A673 (cell line): ENCODE measurements at regions not wholly inside any gene's neighbourhood (a gene's known extent, or its start where the extent isn't known, plus 50 kb on each side); places are given as distances from the start of the nearest gene placed in this dataset.
A peak's percentile ranks its signal among the peaks of the same experiment; 100 is the strongest.

Source experiments
- BruUV-seq: library from RNA; stranded (reverse); fragments of 400-500 nt; replicated peaks from 2 replicates; lab custom pipeline; 2021; lab: Mats Ljungman, UMichigan
- CTCF ChIA-PET: fragments of 300-600 bp; sonication (Branson Sonifier 250); formaldehyde crosslinking; loops from one replicate; lab custom pipeline; 2022; ENCODE audit warnings: antibody characterized with exemption; lab: Charles Lee
- POLR2A ChIA-PET: fragments of 300-600 bp; sonication (Branson Sonifier 250); formaldehyde crosslinking; loops from one replicate; lab custom pipeline; 2022; ENCODE audit warnings: antibody characterized with exemption; ENCODE audit not compliant: low non-redundant PET; lab: Charles Lee
- DNase-seq: peaks from one replicate; pipeline ENCODE4 v3.0.0-alpha.2; 2015; ENCODE audit warnings: low spot score
- H3K27ac ChIP-seq: fragments of 200-600 bp; sonication (generic); 2 replicates; pipeline ENCODE4 v1.5.1; 2016; ENCODE audit warnings: mixed run types, low read depth, mild to moderate bottlenecking, mixed read lengths, antibody characterized with exemption, low read length; ENCODE audit not compliant: poor library complexity, severe bottlenecking
- H3K27me3 ChIP-seq: fragments of 200-600 bp; sonication (generic); replicated peaks from 2 replicates; pipeline ENCODE4 v1.6.1; 2017; ENCODE audit warnings: mixed run types, low read depth, mild to moderate bottlenecking, mixed read lengths, antibody characterized with exemption, low read length; ENCODE audit not compliant: insufficient read depth, poor library complexity
- H3K36me3 ChIP-seq: fragments of 200-600 bp; sonication (generic); 2 replicates; pipeline ENCODE4 v1.6.1; 2016; ENCODE audit warnings: mixed run types, mild to moderate bottlenecking, mixed read lengths, antibody characterized with exemption, low read length; ENCODE audit not compliant: insufficient read depth, poor library complexity, severe bottlenecking
- H3K4me1 ChIP-seq: fragments of 200-600 bp; sonication (generic); 2 replicates; pipeline ENCODE4 v1.6.1; 2017; ENCODE audit warnings: mixed run types, mild to moderate bottlenecking, mixed read lengths, antibody characterized with exemption, low read length; ENCODE audit not compliant: insufficient read depth, poor library complexity, severe bottlenecking
- H3K4me3 ChIP-seq: fragments of 200-600 bp; sonication (generic); 2 replicates; pipeline ENCODE4 v1.5.1; 2016; ENCODE audit warnings: low read depth, mixed run types, mild to moderate bottlenecking, mixed read lengths, low read length; ENCODE audit not compliant: poor library complexity, severe bottlenecking
- H3K9me3 ChIP-seq: fragments of 200-600 bp; sonication (generic); 2 replicates; pipeline ENCODE4 v1.6.1; 2016; ENCODE audit warnings: mixed run types, low read depth, mild to moderate bottlenecking, mixed read lengths, antibody characterized with exemption, low read length; ENCODE audit not compliant: poor library complexity, severe bottlenecking
- CTCF ChIP-seq: fragments of 300-800, 200-600 bp; sonication (generic); conservative IDR thresholded peaks from 2 replicates; pipeline ENCODE4 v1.5.1; 2017; ENCODE audit warnings: low read depth, mild to moderate bottlenecking, antibody characterized with exemption, low read length, moderate library complexity, mixed read lengths
- EZH2 ChIP-seq: fragments of 200-600 bp; sonication (generic); IDR thresholded peaks from 2 replicates; pipeline ENCODE4 v1.6.1; 2017; ENCODE audit warnings: borderline replicate concordance, low read depth, mild to moderate bottlenecking, mixed read lengths, antibody characterized with exemption, low read length; ENCODE audit not compliant: poor library complexity, severe bottlenecking
- intact Hi-C: fragments of 100-400 bp; cut with micrococcal nuclease; formaldehyde crosslinking; loops from one replicate; pipeline ENCODE4 v1.10.0; 2022; ENCODE audit not compliant: unreplicated experiment

GRCh38 chr1:222096476-222096772 is 354.5 kb upstream of the DUSP10 start:
- no peak for TF ChIP-seq EZH2
- ChIA-PET POLR2A (no interaction called here), CTCF (no interaction called here)
- BruUV-seq, result no TSS peak
- Histone ChIP-seq H3K4me1 (no peaks in the 10 kb centered on the region), H3K4me3 (no peak overlapping the region), H3K27ac (no peak overlapping the region), H3K27me3 (no peaks in the 10 kb centered on the region), H3K9me3 (no peaks in the 10 kb centered on the region), H3K36me3 (no peaks in the 10 kb centered on the region)
- intact Hi-C loops, result loop anchor here (2.0 kb wide), 1 partner anchor 358 kb away; no protein-coding TSS in a partner anchor
- no peak for DNase-seq

- Histone ChIP-seq H3K4me1 (no peaks in the 10 kb centered on the region), H3K9me3 (no peaks in the 10 kb centered on the region), H3K27me3 (no peaks in the 10 kb centered on the region), H3K36me3 (no peaks in the 10 kb centered on the region), H3K4me3 (no peak overlapping the region), H3K27ac (no peak overlapping the region)
- POLR2A ChIA-PET, result no interaction called here
- no TSS peak for BruUV-seq
- CTCF ChIA-PET, result no interaction called here
- peak; percentile 52 for DNase-seq
- TF ChIP-seq CTCF (peak; percentile 88), EZH2 (no peak)
- intact Hi-C loops, result loop anchor here (2.0 kb wide), 1 partner anchor 359 kb away; no protein-coding TSS in a partner anchor
Measured at GRCh38 chr1:222095606-222096475, 354.0 kb upstream of the DUSP10 start.

- Histone ChIP-seq H3K27me3 (no peaks in the 10 kb centered on the region), H3K4me3 (no peak overlapping the region), H3K36me3 (no peaks in the 10 kb centered on the region), H3K4me1 (no peaks in the 10 kb centered on the region), H3K9me3 (no peaks in the 10 kb centered on the region), H3K27ac (no peak overlapping the region)
- no TSS peak for BruUV-seq
- ChIA-PET CTCF (no interaction called here), POLR2A (no interaction called here)
- no peak for TF ChIP-seq CTCF
- no peak for TF ChIP-seq EZH2
- intact Hi-C loops, result no loop called here
- DNase-seq, result no peak
Measured at GRCh38 chr1:222093518-222093917, 351.6 kb upstream of the DUSP10 start.
